ENCODE measurements at regions not wholly inside any gene's neighbourhood (a gene's known extent, or its start where the extent isn't known, plus 50 kb on each side); places are given as distances from the start of the nearest gene placed in this dataset.
"Not testable (repeated sequence)": the region's sequence is repeated elsewhere in the genome, so short reads cannot be mapped to it uniquely, and the experiment has no call there.

GRCh38 chr4:120636120-120636630 is 286.4 kb downstream of the PRDM5 start:
- DNase-seq (ENCODE audit: insufficient read length, low spot score): no peak
- FAIRE-seq: no peak
- TF ChIP-seq POLR2A (IDR thresholded peaks at IDR 0.05; ENCODE audit: low read depth, low read length): no peak

GRCh38 chr4:120633810-120634209 is 288.7 kb downstream of the PRDM5 start:
- TF ChIP-seq POLR2A (IDR thresholded peaks at IDR 0.05; ENCODE audit: low read depth, low read length): no peak
- no peak for FAIRE-seq
- DNase-seq (ENCODE audit: insufficient read length, low spot score): no peak

DNA sequence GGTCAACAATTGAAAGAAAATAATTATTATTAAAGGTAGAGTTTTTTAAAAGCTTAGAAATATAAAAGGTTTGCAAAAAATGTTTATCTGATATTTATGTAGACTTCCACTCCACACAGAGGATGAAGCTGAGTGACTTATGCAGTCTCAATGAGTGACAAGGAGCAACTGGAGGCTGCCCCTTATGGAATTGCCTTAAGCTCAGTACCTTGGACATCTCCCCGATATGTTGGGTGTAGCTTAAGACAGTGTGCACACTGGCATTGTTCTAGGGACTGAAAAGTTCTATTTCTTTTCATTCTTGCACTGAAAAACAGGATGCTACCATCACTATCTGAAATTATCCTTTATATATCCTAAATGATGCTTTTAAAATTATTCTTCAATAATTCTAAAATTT is 292.1 kb downstream of the PRDM5 start:
- TF ChIP-seq POLR2A (IDR thresholded peaks at IDR 0.05; ENCODE audit: low read depth, low read length): no peak
- FAIRE-seq (no peak), DNase-seq (ENCODE audit: insufficient read length, low spot score) (no peak)

DNA sequence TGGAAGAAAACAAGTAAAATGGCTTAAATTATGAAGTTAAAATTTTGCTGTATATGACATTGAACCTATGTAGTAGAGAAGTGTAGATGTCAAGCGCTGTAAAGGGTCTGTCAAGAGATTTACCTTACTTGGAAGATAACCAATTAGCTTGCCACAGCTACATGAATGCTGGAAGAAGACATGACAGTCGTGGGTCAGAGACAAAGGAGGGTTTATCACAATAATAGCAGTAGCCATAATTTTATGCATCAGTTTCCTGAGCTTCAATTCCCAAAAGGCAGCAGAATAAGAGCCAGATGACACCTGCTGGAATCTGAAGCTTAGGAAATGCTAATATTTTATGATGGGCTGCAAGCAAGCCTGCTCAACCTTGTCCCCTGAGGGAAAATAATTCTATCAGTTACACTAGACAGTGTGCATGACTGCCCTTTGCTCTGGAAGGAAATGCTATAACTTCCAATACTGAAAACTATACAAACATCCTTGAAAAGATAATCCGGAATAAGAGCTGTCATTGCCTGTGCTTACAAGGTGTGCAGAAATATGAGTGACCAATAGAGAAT is 292.9 kb downstream of the PRDM5 start:
- FAIRE-seq (no peak), DNase-seq (ENCODE audit: insufficient read length, low spot score) (no peak)
- no peak for TF ChIP-seq POLR2A (IDR thresholded peaks at IDR 0.05; ENCODE audit: low read depth, low read length)

DNA sequence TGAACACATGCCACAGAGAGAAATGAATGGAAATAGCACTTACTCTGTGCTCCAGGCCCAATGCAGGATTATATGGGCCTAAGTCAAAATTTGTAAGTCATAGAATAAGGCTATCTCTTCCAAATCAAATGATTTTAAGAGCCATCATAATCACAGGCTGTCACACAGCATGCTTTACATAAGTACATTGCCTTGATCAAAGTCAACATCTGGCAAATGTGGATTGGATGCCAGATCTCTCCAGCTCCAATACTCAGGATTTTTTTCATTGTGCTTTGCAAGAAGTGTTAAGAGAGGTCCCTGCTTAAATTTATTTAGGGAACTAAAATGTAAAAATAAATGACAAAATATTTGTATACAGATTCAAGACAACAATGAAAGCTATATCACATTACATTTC is 299.9 kb downstream of the PRDM5 start:
- no peak for DNase-seq (ENCODE audit: insufficient read length, low spot score)
- TF ChIP-seq POLR2A (IDR thresholded peaks at IDR 0.05; ENCODE audit: low read depth, low read length): no peak
- no peak for FAIRE-seq

DNA sequence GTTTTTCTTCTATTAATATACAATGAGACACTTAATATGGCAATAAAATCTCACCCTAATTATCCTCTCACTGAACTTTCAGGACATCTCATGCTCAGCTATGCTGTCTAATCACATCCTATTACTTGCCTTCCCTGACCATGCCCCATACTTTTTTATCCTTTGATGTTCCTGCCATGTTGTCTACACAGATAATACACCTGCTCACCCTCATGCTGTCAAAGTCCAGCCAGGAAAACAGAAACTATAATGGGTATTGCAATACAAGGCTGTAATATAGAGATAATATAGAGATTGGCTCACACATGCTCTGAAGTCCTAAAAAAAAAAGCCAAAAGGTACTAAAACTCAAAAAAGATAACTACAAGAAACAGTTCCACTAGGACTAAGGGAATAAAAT is 305.4 kb downstream of the PRDM5 start:
- FAIRE-seq (no peak), DNase-seq (ENCODE audit: insufficient read length, low spot score) (no peak)
- TF ChIP-seq POLR2A (IDR thresholded peaks at IDR 0.05; ENCODE audit: low read depth, low read length): no peak

GRCh38 chr4:120616041-120616440 is 306.5 kb downstream of the PRDM5 start:
- FAIRE-seq: no peak
- no peak for TF ChIP-seq POLR2A (IDR thresholded peaks at IDR 0.05; ENCODE audit: low read depth, low read length)
- DNase-seq (ENCODE audit: insufficient read length, low spot score): no peak

- TF ChIP-seq POLR2A (IDR thresholded peaks at IDR 0.05; ENCODE audit: low read depth, low read length): no peak
- DNase-seq (ENCODE audit: insufficient read length, low spot score): no peak
- FAIRE-seq: no peak
Observed at GRCh38 chr4:120613778-120614177, 308.7 kb downstream of the PRDM5 start.

DNA sequence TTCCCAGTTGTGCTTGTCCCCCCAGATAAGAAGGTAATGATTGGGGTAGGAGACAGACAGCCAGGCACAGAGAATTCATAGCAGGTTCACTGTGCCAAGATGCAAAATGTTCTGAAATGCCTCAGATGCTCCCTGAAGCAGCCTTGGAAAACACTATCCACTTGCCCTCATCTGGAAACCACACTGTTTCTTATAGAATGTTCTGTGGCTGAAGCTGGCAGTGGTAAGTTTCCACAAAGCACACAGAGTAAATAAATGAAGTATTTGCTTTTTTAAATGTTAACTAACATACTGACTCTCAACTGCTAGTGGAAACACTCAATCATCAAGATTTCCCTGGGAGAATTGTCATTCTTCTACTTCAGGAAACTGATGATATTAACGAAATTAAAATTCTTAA is 311.4 kb downstream of the PRDM5 start:
- TF ChIP-seq POLR2A (IDR thresholded peaks at IDR 0.05; ENCODE audit: low read depth, low read length): no peak
- DNase-seq (ENCODE audit: insufficient read length, low spot score): no peak
- FAIRE-seq: no peak

DNA sequence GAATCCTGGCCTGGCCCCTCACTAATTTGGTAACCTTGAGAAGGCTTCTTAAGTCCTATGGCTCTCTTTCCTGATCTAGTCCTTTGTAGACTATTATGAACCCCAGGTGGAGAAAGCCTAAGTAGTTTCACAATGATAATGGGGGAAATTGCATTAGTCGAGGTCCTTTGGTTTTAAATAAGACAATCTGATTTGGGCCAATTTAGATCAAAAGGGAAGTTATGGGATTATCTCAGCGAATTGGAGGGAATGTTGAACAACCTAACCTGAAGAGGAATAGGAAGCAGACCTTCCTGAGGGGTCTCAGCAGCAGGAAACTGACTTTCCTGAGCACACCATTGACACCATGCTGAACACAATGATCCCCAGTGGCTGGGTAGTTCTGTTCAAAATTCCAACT is 331.5 kb downstream of the PRDM5 start:
- DNase-seq (ENCODE audit: insufficient read length, low spot score): no peak
- no peak for TF ChIP-seq POLR2A (IDR thresholded peaks at IDR 0.05; ENCODE audit: low read depth, low read length)
- FAIRE-seq: no peak

DNA sequence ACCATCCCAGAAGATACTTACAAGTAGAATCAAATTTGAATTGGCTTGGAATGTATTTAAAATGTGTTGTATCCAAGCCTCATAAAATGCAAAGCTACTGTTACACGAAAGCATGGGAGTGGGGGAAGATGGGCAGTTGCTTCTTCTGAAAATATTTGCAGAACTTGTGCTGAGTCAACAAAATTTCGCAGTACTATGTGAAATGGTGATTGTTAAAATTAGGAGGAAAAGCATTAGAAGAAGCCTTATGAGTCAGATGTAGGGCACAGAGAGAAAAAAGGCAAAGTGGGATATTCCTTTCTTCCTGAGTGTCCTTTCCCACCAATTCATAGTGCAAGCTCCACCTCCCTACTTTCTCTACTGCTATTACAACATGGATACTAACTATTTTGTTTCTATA is 332.7 kb downstream of the PRDM5 start:
- TF ChIP-seq POLR2A (IDR thresholded peaks at IDR 0.05; ENCODE audit: low read depth, low read length): no peak
- no peak for FAIRE-seq

DNA sequence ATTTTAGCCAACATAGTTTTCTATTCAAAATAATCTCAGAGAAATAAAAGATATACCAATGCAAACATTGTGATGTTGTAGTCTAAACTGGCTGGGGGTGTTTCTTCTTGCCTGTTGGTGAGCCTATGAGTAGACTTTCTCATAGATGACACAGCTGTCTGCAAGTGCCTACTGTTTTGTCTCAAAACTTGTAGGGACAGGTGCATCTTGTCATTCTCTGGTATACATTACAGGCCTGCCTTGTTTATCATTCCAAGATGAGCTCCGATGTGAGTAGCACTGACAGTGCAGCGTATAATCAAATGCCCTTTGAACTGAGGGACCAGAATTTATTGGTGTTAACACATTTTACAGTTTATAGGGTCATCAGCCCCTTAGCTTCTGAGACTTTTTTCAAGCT is 353.8 kb downstream of the PRDM5 start:
- DNase-seq (ENCODE audit: insufficient read length, low spot score) (no peak), FAIRE-seq (no peak)
- no peak for TF ChIP-seq POLR2A (IDR thresholded peaks at IDR 0.05; ENCODE audit: low read depth, low read length)

More for the DNA sequence above, 332.7 kb downstream of the PRDM5 start:
- DNase-seq (ENCODE audit: insufficient read length, low spot score): no peak

GRCh38 chr4:120561648-120562047 is 360.9 kb downstream of the PRDM5 start:
- TF ChIP-seq POLR2A (IDR thresholded peaks at IDR 0.05; ENCODE audit: low read depth, low read length): no peak

DNA sequence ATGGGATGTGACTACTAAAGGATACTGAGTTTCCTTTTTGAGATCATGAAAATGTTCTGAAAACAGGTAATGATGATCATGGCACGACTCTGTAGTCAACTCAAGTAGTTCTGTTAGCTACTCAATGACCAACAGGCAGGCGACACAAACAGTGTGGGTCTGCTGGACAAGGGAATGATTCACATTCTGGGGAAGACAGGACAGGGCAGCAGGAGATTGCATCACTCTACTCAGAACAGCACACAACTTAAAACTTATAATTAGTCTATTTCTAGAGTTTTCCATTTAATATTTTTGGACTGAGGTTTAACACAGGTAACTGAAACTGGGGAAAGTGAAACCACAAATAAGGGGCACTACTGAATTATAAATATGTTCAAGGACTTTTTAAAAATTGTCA is 365.2 kb downstream of the PRDM5 start:
- FAIRE-seq (no peak), DNase-seq (ENCODE audit: insufficient read length, low spot score) (no peak)
- no peak for TF ChIP-seq POLR2A (IDR thresholded peaks at IDR 0.05; ENCODE audit: low read depth, low read length)

More at GRCh38 chr4:120561648-120562047, 360.9 kb downstream of the PRDM5 start:
- FAIRE-seq (no peak), DNase-seq (ENCODE audit: insufficient read length, low spot score) (no peak)

- DNase-seq (ENCODE audit: insufficient read length, low spot score): no peak
- FAIRE-seq: no peak
- TF ChIP-seq POLR2A (IDR thresholded peaks at IDR 0.05; ENCODE audit: low read depth, low read length): no peak
Observed at GRCh38 chr4:120555058-120555457, 367.5 kb downstream of the PRDM5 start.

GRCh38 chr4:120554086-120554485 is 368.4 kb downstream of the PRDM5 start:
- DNase-seq (ENCODE audit: insufficient read length, low spot score) (no peak), FAIRE-seq (no peak)
- TF ChIP-seq POLR2A (IDR thresholded peaks at IDR 0.05; ENCODE audit: low read depth, low read length): no peak

DNA sequence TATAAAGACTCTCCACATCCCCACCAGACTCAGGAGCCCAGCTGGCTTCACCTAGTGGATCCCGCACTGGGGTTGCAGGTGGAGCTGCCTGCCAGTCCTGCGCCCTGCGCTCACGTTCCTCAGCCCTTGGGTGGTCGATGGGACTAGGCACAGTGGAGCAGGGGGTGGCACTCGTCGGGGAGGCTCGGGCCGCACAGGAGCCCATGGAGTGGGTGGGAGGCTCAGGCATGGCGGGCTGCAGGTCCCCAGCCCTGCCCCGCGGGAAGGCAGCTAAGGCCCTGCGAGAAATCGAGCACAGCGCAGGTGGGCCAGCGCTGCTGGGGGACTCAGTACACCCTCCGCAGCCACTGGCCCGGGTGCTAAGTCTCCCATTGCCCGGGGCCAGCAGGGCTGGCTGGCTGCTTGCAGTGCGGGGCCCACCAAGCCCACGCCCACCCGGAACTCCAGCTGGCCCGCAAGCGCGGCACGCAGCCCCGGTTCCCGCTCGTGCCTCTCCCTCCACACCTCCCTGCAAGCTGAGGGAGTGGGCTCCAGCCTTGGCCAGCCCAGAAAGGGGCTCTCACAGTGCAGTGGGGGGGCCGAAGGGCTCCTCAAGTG is 371.8 kb downstream of the PRDM5 start:
- DNase-seq (ENCODE audit: insufficient read length, low spot score); FAIRE-seq: not testable (repeated sequence)
